Sigmoid colon (tissue), 4 donors: ENCODE measurements at regions not wholly inside any gene's neighbourhood (a gene's known extent, or its start where the extent isn't known, plus 50 kb on each side); places are given as distances from the start of the nearest gene placed in this dataset.

Experiments used
- POLR2A ChIP-seq, 2 donors: fragments of 450-650 bp; IDR thresholded peaks; one replicate each; pipeline ENCODE4 v1.6.1; 2016; ENCODE audit warnings: antibody characterized with exemption in 2 of 2, mild to moderate bottlenecking in 2 of 2, moderate library complexity in 2 of 2
- POLR2AphosphoS5 ChIP-seq, 4 donors: sonication (generic); formaldehyde crosslinking; IDR thresholded peaks; one replicate each; pipeline ENCODE4 v1.6.1; 2017; ENCODE audit warnings: antibody characterized with exemption in 4 of 4
- TF ChIP-seq, protein P1 (sequence below), 4 experiments: fragments of 450-650 bp in 3 of 4; fragments of 200-600 bp in 1 of 4; IDR thresholded peaks; one replicate each; pipeline ENCODE4 v1.5.1; 2016 to 2019; ENCODE audit warnings: antibody characterized with exemption in 4 of 4, mild to moderate bottlenecking in 3 of 4, moderate library complexity in 2 of 4

DNA sequence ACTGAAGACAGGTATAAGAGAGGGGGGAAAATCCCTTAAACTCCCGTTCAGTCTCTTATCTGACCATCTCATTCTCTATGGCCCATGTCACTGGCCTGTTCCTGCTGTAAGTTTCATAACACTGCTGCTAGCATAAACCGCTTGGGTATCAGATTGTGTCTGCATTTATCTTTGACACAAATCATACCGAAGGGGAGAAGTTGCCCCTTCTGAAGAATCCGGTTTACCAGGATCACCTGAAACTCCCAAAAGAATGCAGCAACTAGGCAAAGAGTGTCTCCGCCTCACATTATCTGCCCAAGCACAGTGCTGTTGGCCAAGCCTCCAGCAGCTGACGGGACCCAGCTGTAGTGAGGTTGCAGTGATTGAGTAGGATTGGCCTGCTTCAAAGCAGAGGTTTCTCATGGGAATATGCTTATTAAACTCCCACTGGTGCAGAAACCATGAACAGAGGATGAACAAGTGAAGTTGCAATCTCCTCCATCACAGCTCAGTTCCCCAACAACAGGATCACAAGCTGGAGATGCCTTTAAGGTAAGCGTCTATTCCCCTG lies 71.3 kb upstream of the PUDP start:
- TF ChIP-seq, protein P1, sequence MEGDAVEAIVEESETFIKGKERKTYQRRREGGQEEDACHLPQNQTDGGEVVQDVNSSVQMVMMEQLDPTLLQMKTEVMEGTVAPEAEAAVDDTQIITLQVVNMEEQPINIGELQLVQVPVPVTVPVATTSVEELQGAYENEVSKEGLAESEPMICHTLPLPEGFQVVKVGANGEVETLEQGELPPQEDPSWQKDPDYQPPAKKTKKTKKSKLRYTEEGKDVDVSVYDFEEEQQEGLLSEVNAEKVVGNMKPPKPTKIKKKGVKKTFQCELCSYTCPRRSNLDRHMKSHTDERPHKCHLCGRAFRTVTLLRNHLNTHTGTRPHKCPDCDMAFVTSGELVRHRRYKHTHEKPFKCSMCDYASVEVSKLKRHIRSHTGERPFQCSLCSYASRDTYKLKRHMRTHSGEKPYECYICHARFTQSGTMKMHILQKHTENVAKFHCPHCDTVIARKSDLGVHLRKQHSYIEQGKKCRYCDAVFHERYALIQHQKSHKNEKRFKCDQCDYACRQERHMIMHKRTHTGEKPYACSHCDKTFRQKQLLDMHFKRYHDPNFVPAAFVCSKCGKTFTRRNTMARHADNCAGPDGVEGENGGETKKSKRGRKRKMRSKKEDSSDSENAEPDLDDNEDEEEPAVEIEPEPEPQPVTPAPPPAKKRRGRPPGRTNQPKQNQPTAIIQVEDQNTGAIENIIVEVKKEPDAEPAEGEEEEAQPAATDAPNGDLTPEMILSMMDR (IDR thresholded peaks at IDR 0.05): no peak
- TF ChIP-seq POLR2A (IDR thresholded peaks at IDR 0.05) (no peak), POLR2AphosphoS5 (IDR thresholded peaks at IDR 0.05) (no peak)
